ENCODE measurements at regions not wholly inside any gene's neighbourhood (a gene's known extent, or its start where the extent isn't known, plus 50 kb on each side); places are given as distances from the start of the nearest gene placed in this dataset.

- 89% methylated on average over 1 of the region's 1 CpG for WGBS (ENCODE audit: insufficient coverage, insufficient replicate concordance, low lambda C conversion rate, missing lambda C conversion rate)
- H3K27me3 ChIP-seq (replicated peaks in 1 of 2; ENCODE audit: control insufficient read depth in 2 of 2, insufficient read depth in 2 of 2, low read length in 1 of 2), result 0 out of 4 replicates have a peak, but pooled peaks cover 0 to 4% of the 10 kb centered on the region in 2 experiments
- no peaks in the 10 kb centered on the region for H3K36me3 ChIP-seq (ENCODE audit: control insufficient read depth in 2 of 2, insufficient read depth in 2 of 2, low read length in 1 of 2)
- POLR2A ChIA-PET, result no interaction called here
- no peak overlapping the region for H2AFZ ChIP-seq (ENCODE audit: control insufficient read depth, low read depth, low read length)
- H3K9ac ChIP-seq (ENCODE audit: control insufficient read depth, insufficient read depth, low read length), result no peak overlapping the region
- intact Hi-C loops (cut with micrococcal nuclease; ENCODE audit: unreplicated experiment) (loop anchor here (10.0 kb wide), 1 partner anchor 259 kb away; no protein-coding TSS in a partner anchor), in situ Hi-C loops (cut with MboI) (no loop called here)
- no TSS peak for BruUV-seq (replicated peaks)
- no peaks in the 10 kb centered on the region for H3K9me3 ChIP-seq (replicated peaks; ENCODE audit: control insufficient read depth, insufficient read depth, low read length)
- H3K4me1 ChIP-seq (ENCODE audit: control insufficient read depth, insufficient read depth, low read length), result no peaks in the 10 kb centered on the region
- no peak overlapping the region for H3K4me2 ChIP-seq (ENCODE audit: control insufficient read depth, insufficient read depth)
- no peak for FAIRE-seq
- no peak for ATAC-seq
- CTCF ChIA-PET, result no interaction called here
- no peak for DNase-seq (ENCODE audit: low read depth, low spot score)
- RAD21 ChIA-PET (ENCODE audit: unreplicated experiment), result no interaction called here
- H3K79me2 ChIP-seq (ENCODE audit: control insufficient read depth, insufficient read depth, low read length), result no peaks in the 10 kb centered on the region
- H3K27ac ChIP-seq (ENCODE audit: control insufficient read depth, insufficient read depth), result no peak overlapping the region
- SMC1A ChIA-PET (ENCODE audit: uncharacterized antibody, unreplicated experiment), result interaction anchor here (1.4 kb wide), 1 partner anchor 63 kb away, joined by 3 read pairs; no protein-coding TSS in a partner anchor
- no peak overlapping the region for H3K4me3 ChIP-seq
- no peaks in the 10 kb centered on the region; the same call in 1 of the 2 replicates for H4K20me1 ChIP-seq (ENCODE audit: control insufficient read depth, insufficient read depth)
- TF ChIP-seq, protein P1, sequence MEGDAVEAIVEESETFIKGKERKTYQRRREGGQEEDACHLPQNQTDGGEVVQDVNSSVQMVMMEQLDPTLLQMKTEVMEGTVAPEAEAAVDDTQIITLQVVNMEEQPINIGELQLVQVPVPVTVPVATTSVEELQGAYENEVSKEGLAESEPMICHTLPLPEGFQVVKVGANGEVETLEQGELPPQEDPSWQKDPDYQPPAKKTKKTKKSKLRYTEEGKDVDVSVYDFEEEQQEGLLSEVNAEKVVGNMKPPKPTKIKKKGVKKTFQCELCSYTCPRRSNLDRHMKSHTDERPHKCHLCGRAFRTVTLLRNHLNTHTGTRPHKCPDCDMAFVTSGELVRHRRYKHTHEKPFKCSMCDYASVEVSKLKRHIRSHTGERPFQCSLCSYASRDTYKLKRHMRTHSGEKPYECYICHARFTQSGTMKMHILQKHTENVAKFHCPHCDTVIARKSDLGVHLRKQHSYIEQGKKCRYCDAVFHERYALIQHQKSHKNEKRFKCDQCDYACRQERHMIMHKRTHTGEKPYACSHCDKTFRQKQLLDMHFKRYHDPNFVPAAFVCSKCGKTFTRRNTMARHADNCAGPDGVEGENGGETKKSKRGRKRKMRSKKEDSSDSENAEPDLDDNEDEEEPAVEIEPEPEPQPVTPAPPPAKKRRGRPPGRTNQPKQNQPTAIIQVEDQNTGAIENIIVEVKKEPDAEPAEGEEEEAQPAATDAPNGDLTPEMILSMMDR (IDR thresholded peaks at IDR 0.05 in 2 of 3, conservative IDR thresholded peaks at IDR 0.05 in 1 of 3; ENCODE audit: control insufficient read depth in 2 of 3, extremely low read depth in 1 of 3, insufficient read depth in 1 of 3, low read depth in 3 of 3, low read length in 3 of 3), result no peak
- TF ChIP-seq TARDBP (IDR thresholded peaks at IDR 0.05; ENCODE audit: borderline replicate concordance) (no peak), MEF2A (IDR thresholded peaks at IDR 0.05; ENCODE audit: insufficient read depth, low read depth, low read length) (no peak), YBX1 (IDR thresholded peaks at IDR 0.05) (no peak), RB1 (IDR thresholded peaks at IDR 0.05; ENCODE audit: borderline replicate concordance) (no peak), HDAC6 (IDR thresholded peaks at IDR 0.05; ENCODE audit: unreplicated experiment) (no peak), NFYA (IDR thresholded peaks at IDR 0.05; ENCODE audit: borderline replicate concordance, low read depth, low read length) (no peak), STAT3 (IDR thresholded peaks at IDR 0.05; ENCODE audit: low read depth, low read length) (no peak)
- TF ChIP-seq, protein P2, sequence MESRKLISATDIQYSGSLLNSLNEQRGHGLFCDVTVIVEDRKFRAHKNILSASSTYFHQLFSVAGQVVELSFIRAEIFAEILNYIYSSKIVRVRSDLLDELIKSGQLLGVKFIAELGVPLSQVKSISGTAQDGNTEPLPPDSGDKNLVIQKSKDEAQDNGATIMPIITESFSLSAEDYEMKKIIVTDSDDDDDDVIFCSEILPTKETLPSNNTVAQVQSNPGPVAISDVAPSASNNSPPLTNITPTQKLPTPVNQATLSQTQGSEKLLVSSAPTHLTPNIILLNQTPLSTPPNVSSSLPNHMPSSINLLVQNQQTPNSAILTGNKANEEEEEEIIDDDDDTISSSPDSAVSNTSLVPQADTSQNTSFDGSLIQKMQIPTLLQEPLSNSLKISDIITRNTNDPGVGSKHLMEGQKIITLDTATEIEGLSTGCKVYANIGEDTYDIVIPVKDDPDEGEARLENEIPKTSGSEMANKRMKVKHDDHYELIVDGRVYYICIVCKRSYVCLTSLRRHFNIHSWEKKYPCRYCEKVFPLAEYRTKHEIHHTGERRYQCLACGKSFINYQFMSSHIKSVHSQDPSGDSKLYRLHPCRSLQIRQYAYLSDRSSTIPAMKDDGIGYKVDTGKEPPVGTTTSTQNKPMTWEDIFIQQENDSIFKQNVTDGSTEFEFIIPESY (IDR thresholded peaks at IDR 0.05), result no peak
- TF ChIP-seq, protein P3, sequence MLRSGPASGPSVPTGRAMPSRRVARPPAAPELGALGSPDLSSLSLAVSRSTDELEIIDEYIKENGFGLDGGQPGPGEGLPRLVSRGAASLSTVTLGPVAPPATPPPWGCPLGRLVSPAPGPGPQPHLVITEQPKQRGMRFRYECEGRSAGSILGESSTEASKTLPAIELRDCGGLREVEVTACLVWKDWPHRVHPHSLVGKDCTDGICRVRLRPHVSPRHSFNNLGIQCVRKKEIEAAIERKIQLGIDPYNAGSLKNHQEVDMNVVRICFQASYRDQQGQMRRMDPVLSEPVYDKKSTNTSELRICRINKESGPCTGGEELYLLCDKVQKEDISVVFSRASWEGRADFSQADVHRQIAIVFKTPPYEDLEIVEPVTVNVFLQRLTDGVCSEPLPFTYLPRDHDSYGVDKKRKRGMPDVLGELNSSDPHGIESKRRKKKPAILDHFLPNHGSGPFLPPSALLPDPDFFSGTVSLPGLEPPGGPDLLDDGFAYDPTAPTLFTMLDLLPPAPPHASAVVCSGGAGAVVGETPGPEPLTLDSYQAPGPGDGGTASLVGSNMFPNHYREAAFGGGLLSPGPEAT (IDR thresholded peaks at IDR 0.05; ENCODE audit: low read depth), result no peak
- TF ChIP-seq, protein P4, sequence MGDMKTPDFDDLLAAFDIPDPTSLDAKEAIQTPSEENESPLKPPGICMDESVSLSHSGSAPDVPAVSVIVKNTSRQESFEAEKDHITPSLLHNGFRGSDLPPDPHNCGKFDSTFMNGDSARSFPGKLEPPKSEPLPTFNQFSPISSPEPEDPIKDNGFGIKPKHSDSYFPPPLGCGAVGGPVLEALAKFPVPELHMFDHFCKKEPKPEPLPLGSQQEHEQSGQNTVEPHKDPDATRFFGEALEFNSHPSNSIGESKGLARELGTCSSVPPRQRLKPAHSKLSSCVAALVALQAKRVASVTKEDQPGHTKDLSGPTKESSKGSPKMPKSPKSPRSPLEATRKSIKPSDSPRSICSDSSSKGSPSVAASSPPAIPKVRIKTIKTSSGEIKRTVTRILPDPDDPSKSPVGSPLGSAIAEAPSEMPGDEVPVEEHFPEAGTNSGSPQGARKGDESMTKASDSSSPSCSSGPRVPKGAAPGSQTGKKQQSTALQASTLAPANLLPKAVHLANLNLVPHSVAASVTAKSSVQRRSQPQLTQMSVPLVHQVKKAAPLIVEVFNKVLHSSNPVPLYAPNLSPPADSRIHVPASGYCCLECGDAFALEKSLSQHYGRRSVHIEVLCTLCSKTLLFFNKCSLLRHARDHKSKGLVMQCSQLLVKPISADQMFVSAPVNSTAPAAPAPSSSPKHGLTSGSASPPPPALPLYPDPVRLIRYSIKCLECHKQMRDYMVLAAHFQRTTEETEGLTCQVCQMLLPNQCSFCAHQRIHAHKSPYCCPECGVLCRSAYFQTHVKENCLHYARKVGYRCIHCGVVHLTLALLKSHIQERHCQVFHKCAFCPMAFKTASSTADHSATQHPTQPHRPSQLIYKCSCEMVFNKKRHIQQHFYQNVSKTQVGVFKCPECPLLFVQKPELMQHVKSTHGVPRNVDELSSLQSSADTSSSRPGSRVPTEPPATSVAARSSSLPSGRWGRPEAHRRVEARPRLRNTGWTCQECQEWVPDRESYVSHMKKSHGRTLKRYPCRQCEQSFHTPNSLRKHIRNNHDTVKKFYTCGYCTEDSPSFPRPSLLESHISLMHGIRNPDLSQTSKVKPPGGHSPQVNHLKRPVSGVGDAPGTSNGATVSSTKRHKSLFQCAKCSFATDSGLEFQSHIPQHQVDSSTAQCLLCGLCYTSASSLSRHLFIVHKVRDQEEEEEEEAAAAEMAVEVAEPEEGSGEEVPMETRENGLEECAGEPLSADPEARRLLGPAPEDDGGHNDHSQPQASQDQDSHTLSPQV (IDR thresholded peaks at IDR 0.05), result no peak
- TF ChIP-seq, protein P5, sequence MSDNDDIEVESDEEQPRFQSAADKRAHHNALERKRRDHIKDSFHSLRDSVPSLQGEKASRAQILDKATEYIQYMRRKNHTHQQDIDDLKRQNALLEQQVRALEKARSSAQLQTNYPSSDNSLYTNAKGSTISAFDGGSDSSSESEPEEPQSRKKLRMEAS (IDR thresholded peaks at IDR 0.05; ENCODE audit: low read depth, low read length), result no peak
- TF ChIP-seq, protein P6, sequence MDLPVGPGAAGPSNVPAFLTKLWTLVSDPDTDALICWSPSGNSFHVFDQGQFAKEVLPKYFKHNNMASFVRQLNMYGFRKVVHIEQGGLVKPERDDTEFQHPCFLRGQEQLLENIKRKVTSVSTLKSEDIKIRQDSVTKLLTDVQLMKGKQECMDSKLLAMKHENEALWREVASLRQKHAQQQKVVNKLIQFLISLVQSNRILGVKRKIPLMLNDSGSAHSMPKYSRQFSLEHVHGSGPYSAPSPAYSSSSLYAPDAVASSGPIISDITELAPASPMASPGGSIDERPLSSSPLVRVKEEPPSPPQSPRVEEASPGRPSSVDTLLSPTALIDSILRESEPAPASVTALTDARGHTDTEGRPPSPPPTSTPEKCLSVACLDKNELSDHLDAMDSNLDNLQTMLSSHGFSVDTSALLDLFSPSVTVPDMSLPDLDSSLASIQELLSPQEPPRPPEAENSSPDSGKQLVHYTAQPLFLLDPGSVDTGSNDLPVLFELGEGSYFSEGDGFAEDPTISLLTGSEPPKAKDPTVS (IDR thresholded peaks at IDR 0.05; ENCODE audit: low read depth, low read length), result no peak
Measured at GRCh38 chr11:110966131-110966530, 253.9 kb upstream of the ARHGAP20 start.

All from GM12878 (cell line).